ENCODE measurements at regions not wholly inside any gene's neighbourhood (a gene's known extent, or its start where the extent isn't known, plus 50 kb on each side); places are given as distances from the start of the nearest gene placed in this dataset.

- TF ChIP-seq CTCF (IDR thresholded peaks at IDR 0.05 in 4 of 5, conservative IDR thresholded peaks at IDR 0.05 in 1 of 5), result no peak
- no peak for TF ChIP-seq POLR2A (IDR thresholded peaks at IDR 0.05)
These were observed 220.9 kb upstream of the CEP162 start for GRCh38 chr6:84448331-84448730.
